ENCODE measurements at regions not wholly inside any gene's neighbourhood (a gene's known extent, or its start where the extent isn't known, plus 50 kb on each side); places are given as distances from the start of the nearest gene placed in this dataset.
"Not testable (repeated sequence)": the region's sequence is repeated elsewhere in the genome, so short reads cannot be mapped to it uniquely, and the experiment has no call there.

DNA sequence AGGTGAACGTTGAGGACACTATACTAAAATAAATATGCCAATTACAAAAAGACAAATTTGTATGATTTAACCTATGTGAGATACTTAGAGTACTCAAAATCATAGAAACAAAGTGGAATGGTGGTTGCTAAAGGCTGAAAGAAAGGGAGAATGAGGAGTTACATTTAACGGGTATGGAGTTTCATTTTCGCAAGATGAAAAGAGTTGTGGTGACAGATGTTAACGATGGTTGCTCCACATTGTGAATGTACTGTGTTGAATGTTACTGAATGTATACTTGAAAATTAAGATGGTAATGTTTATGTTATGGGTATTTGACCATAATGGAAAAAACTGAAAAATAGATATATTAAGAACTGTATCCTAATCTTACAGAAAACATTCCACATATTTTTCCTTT lies 51.3 kb upstream of the MOCS2 start:
- no peak for ATAC-seq
- Mint-ChIP-seq H3K36me3 (no peaks in the 10 kb centered on the region), H3K9me3 (no peaks in the 10 kb centered on the region), H3K27ac (no peak overlapping the region)
- no peak for DNase-seq (ENCODE audit: low spot score in 2 of 2)

DNA sequence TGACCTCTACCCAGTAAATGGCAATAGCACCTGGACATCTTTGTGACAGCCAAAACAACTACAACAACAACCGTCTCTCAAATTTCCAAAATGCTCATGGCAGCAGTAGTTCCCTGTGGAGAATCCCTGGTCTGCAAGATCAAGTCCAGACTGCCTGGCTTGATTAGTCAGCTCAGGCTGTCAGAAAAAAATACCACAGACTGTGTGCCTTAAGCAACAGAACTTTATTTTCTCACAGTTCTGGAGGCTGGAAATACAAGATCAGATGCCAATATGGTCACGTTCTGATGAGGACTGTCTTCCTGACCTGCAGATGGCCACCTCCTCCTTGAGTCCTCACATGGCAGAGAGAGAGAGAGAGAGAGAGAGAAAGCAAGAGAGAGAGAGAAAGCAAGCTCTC lies 52.3 kb upstream of the MOCS2 start:
- no peaks in the 10 kb centered on the region for H3K9me3 Mint-ChIP-seq
- no peak for ATAC-seq
- H3K27ac Mint-ChIP-seq, result no peak overlapping the region
- no peaks in the 10 kb centered on the region for H3K36me3 Mint-ChIP-seq
- DNase-seq (ENCODE audit: low spot score in 2 of 2), result no peak

DNA sequence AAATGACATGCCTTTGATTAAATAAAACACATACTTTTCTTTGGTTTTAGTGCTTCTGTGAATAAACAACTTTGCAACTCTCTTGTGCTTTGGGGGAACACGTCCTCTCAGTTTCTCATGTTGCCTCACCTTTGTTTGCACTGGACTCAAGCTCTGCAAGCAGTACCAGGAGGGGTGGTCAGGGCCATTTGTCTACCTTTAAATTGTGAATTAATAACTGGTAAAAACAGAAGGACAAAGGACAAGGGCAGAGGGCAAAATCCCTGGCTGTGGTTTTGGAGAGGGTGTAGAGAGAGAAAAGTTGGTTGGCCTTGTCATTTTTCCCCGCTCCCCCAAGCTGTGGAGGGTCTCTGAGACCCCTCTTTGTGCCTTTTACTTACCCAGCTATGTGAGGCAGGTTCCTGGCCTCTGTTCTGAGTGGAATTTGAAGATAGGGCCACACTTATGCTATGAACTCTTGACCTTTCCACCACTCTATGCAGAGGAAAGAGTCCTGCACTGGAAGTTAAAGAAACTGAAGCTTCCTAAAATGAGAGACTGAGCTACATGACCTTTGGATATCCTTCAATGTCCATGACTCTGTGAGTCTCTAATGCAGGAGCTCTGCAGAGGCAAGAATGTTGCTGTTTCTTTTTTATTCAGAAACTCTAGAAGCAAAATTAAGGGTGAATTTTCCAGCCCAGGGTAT lies 55.1 kb upstream of the MOCS2 start:
- no peaks in the 10 kb centered on the region for H3K36me3 Mint-ChIP-seq
- ATAC-seq, result no peak

DNA sequence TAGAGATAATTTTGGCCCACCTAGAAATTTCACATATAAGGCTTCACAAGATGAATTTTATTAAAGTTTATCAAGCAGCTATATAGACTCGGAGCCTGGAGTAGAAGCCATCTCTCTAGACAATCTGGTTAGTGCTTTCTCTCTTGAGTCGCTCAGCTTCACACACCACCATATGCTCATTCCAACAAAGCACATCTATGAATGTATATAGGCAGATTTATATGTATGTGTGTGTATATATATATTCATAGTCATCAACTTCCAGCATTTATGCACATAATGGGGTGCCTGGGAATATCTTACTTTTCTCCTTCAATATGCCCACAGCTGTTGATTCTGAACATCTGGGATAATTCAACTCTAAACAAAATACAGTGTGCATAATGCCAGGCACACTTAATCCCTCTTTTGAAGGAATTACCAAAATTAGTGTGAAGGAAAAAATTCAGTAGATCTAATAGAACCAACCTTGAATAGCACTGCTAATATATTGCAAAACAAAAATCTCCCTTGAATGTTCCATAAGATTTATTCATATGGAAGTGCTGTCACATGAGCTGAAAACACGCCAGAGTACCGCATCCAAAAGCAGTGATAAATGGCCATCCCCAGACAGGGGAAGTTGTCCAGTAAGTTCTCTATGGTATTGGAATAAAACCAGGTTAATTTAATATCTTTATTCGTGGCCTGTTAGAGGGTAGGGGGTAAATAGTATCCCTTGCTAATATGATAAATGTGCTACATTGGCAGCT lies 56.0 kb upstream of the MOCS2 start:
- no peak for ATAC-seq
- DNase-seq (ENCODE audit: low spot score in 2 of 2), result no peak
- Mint-ChIP-seq H3K36me3 (no peaks in the 10 kb centered on the region), H3K9me3 (no peaks in the 10 kb centered on the region), H3K27ac (no peak overlapping the region)

More for the DNA sequence above, 55.1 kb upstream of the MOCS2 start:
- DNase-seq (ENCODE audit: low spot score in 2 of 2), result no peak
- H3K27ac Mint-ChIP-seq, result no peak overlapping the region
- H3K9me3 Mint-ChIP-seq, result no peaks in the 10 kb centered on the region

DNA sequence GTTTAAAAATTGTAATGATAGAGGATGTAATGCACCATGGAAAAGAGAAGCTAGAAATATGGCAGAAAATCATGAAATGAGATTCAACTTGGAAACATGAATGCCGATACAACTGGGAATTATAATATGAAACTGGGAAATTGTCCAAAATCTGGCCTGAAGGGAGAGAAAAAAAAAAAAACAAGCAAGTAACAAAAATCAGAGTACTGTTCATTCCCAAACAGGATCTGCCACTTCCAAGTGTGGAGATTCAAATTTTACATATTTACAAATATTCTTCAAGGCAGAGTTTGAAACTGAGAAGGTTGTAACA lies 56.6 kb upstream of the MOCS2 start:
- H3K27ac Mint-ChIP-seq, result no peak overlapping the region
- ATAC-seq (no peak), DNase-seq (ENCODE audit: low spot score in 2 of 2) (no peak)
- H3K9me3 Mint-ChIP-seq, result no peaks in the 10 kb centered on the region
- H3K36me3 Mint-ChIP-seq, result no peaks in the 10 kb centered on the region

DNA sequence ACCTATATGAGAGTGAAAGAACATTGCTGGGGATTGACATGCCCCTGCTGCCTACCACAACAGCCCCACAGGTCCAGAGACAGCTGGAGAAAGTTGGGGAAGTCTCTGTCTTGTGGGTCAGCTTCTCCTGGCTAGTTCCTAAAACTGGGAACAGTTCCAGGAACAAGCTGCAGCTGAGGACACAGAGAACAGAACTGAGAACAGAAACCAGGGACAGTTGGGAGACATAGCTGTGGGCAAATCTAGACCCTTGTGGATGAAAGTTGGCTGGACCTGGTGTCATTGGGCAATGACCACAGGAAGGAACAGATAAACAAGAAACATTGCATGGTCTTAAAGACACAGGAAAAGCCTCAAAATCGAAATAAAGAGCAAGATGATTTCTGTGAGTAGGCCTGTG lies 58.3 kb upstream of the MOCS2 start:
- Mint-ChIP-seq H3K36me3 (no peaks in the 10 kb centered on the region), H3K27ac (no peak overlapping the region), H3K9me3 (no peaks in the 10 kb centered on the region)
- ATAC-seq (no peak), DNase-seq (ENCODE audit: low spot score in 2 of 2) (no peak)

DNA sequence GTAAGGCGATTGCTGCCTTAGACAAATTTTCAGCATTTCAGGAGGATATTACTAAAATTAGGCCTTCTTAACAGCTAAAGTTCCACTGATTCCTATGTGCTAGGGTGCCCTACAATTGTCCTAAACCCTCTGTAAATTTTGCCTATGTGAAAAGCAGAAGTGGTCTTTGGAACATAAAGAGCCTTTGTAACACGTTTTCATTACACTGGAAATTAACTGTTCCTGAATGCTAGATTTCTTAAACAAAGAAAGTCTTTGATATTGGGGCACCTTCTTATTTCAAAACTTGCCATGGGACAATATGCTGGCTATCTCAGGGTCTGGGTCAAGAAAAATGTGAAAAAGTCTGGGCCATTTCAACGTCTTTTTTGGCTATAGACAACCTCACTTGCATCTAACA lies 60.4 kb upstream of the MOCS2 start:
- DNase-seq (ENCODE audit: low spot score in 2 of 2) (no peak), ATAC-seq (no peak)
- H3K27ac Mint-ChIP-seq, result no peak overlapping the region
- H3K9me3 Mint-ChIP-seq, result no peaks in the 10 kb centered on the region
- H3K36me3 Mint-ChIP-seq, result no peaks in the 10 kb centered on the region

DNA sequence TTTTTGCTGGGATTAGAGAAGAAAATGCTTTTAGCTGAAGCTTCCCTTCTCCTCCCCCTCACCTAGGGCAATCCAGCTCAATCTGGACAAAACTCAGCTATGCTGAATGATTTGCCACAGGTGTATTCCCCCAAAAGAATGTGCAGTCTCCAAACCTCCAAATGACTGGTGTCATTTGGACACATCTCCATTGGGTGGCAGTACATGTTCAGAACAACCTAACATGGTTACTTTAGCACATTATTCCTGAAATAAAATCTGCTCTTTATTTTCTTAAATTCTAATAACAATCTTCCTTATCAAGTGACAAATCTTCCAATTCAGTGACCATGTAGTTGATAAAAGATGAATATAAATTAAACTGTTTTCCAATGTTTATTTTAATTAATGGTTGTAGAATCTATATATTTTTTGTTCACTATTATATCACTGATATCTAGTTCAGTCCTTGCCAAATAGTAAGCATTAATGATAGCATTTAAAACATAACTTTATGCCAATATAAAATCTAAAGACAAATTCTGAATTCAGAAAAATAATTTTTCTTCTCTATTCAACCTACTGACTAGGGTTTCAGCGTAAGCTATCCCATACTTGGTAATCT lies 61.3 kb upstream of the MOCS2 start:
- H3K27ac Mint-ChIP-seq, result no peak overlapping the region
- DNase-seq (ENCODE audit: low spot score in 2 of 2) (peak in 1 of 2 donors; percentile 7), ATAC-seq (peak in 1 of 2 donors; percentile 35)
- H3K36me3 Mint-ChIP-seq, result no peaks in the 10 kb centered on the region
- no peaks in the 10 kb centered on the region for H3K9me3 Mint-ChIP-seq

DNA sequence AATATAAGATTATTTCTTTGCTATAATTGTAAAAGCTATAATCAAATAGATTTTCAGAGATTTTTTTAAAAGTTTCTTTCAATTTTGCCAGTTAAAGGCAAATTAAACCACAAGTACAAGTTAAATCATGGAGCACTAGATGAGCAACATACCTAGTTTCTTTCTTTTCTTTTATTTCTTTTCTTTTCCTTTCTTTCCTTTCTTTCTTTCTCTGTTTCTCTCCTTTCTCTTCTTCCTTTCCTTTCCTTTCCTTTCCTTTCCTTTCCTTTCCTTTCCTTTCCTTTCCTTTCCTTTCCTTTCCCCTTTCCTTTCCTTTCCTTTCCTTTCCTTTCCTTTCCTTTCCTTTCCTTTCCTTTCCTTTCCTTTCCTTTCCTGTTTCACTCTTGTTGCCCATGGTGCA lies 62.5 kb upstream of the MOCS2 start:
- DNase-seq (ENCODE audit: low spot score in 2 of 2); H3K9me3 Mint-ChIP-seq; ATAC-seq; H3K27ac Mint-ChIP-seq; H3K36me3 Mint-ChIP-seq: not testable (repeated sequence)

DNA sequence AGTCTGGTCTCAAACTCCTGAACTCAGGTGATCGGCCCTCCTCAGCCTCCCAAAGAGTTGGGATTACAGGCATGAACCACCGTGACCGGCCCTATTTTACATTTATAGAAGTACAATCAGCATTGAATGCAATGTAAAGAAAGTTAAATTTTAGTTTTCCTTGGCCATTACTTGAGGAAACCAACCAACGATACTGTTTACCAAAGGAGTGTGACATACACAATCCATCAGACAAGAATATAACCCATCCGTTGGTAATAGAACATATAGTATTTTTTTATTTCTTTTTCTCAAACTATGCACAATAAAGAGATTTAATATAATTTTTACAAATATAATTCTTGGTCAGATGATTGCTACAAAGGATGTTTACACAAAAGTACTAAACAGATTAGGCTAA lies 63.1 kb upstream of the MOCS2 start:
- Mint-ChIP-seq H3K27ac (no peak overlapping the region), H3K36me3 (no peaks in the 10 kb centered on the region), H3K9me3 (no peaks in the 10 kb centered on the region)
- ATAC-seq (no peak), DNase-seq (ENCODE audit: low spot score in 2 of 2) (no peak)

DNA sequence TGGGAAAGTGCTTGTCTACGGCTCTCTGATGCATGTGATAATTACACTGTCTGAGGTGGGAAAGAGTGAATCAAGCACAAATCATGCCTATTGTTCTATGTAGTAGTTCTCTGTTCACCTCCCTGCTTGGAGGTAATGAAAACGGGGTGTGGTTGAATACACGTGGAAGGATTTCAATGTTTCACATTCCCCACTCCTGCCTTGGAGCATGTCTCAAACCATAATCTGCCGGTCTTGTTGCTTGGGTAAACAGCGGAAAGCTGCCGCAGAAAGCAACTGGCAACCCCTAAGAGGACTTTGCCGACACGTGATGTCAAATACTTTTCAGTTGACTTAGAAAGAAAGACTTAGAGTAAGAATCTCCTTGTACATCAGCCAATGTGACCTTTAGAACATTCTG lies 63.5 kb upstream of the MOCS2 start:
- no peak for DNase-seq (ENCODE audit: low spot score in 2 of 2)
- H3K9me3 Mint-ChIP-seq, result no peaks in the 10 kb centered on the region
- no peak for ATAC-seq
- H3K27ac Mint-ChIP-seq, result no peak overlapping the region
- H3K36me3 Mint-ChIP-seq, result no peaks in the 10 kb centered on the region

DNA sequence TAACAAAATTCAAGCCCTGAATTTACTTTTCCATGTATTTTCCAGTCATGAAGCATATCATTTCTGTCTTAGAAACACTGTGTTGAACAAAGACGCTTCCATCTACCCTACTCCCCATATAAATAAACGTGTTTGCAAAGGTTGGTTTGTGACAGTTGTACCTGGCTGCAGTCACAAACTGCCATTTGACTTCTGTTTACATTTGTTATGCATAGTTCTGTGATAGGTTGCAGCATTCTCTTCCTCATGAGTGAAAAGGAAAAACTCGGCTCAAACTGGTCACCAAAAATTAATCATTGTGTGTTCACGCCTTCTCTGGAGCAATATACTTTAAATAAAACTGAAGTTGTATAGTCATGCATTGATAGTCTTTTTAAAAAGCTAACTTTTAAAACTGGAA lies 69.3 kb upstream of the MOCS2 start:
- DNase-seq (ENCODE audit: low spot score in 2 of 2) (no peak), ATAC-seq (no peak)
- Mint-ChIP-seq H3K9me3 (no peaks in the 10 kb centered on the region), H3K27ac (no peak overlapping the region), H3K36me3 (no peaks in the 10 kb centered on the region)

DNA sequence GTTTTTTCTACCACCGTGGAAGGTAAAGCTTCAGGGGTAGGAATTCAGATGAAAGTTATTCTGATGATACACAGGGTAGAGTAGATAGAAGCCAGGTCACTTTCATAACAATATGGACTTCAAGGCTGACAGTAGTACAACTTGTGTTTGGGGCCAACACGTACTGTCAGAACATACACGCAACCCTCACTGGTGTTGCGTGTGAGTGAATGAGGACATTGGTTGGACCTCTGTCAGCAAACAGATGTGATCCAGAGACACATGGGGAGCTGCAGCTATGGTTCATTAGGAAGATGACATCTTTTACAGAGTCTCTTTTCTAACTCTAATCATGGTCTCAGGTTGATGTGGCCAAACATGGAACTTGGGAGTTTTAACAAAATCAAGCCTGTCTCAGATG lies 70.1 kb upstream of the MOCS2 start:
- ATAC-seq (no peak), DNase-seq (ENCODE audit: low spot score in 2 of 2) (no peak)
- Mint-ChIP-seq H3K27ac (no peak overlapping the region), H3K9me3 (no peaks in the 10 kb centered on the region), H3K36me3 (no peaks in the 10 kb centered on the region)

DNA sequence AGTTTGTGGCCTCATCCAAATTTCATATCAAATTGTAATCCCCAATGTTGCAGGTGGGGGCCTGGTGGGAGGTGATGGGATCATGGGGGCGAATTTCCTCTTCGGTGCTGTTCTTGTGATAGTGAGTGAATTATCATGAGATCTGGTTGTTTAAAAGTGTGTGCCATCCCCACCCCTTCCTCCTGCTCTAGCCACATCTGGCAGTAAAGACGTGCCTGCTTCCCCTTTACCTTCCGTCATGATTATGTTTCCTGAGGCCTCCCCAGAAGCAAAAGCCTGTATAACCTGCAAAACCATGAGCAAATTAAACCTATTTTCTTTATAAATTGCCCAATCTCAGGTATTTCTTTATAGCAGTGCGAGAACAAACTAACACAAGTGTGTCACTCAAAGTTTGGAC lies 71.0 kb upstream of the MOCS2 start:
- H3K9me3 Mint-ChIP-seq, result no peaks in the 10 kb centered on the region
- DNase-seq (ENCODE audit: low spot score in 2 of 2), result no peak
- no peak for ATAC-seq
- no peaks in the 10 kb centered on the region for H3K36me3 Mint-ChIP-seq
- H3K27ac Mint-ChIP-seq, result peak overlapping the region in 1 of 2 donors; percentile 46

DNA sequence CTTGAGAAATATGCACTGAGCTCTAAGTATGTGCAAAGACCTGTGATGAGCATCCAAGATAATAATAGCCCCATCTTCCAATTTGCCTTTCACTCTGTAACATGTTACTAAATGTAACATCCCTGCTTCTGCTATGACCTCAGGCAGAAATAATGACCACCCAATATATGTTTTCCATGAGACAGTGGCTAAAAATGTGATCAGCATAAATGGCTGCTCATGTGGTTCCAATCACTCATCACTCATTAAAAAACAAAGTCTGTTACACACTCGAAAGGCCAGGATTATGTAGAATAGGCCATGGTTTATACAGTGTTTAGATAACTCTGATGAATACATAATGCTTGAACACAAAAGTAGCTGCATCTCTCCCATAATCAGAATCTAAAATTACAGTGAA lies 71.4 kb upstream of the MOCS2 start:
- ATAC-seq (no peak), DNase-seq (ENCODE audit: low spot score in 2 of 2) (no peak)
- H3K27ac Mint-ChIP-seq, result no peak overlapping the region
- no peaks in the 10 kb centered on the region for H3K36me3 Mint-ChIP-seq
- H3K9me3 Mint-ChIP-seq, result no peaks in the 10 kb centered on the region

DNA sequence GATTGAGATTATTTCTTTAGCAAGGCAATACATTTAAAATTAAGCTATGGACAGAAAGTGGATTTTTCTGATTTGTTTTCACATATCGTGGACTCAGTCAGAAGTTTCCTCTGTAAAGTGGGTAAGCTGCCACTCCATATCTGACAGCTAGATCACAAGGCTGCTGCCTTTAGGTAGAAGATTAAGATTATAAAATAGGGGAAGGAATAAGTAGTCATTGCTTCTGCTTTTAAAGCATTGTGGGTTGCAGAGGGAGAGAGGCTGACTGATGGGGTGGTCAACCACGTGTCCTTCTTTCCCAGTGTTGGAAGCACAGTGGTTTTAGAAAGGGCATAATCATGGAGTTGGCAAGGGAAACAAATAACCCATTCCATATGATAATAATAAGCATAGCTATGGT lies 74.3 kb upstream of the MOCS2 start:
- no peak for ATAC-seq
- DNase-seq (ENCODE audit: low spot score in 2 of 2), result no peak
- Mint-ChIP-seq H3K36me3 (peaks cover 0 to 5% of the 10 kb centered on the region in 2 donors), H3K9me3 (peaks cover 0 to 4% of the 10 kb centered on the region in 2 donors), H3K27ac (no peak overlapping the region)

DNA sequence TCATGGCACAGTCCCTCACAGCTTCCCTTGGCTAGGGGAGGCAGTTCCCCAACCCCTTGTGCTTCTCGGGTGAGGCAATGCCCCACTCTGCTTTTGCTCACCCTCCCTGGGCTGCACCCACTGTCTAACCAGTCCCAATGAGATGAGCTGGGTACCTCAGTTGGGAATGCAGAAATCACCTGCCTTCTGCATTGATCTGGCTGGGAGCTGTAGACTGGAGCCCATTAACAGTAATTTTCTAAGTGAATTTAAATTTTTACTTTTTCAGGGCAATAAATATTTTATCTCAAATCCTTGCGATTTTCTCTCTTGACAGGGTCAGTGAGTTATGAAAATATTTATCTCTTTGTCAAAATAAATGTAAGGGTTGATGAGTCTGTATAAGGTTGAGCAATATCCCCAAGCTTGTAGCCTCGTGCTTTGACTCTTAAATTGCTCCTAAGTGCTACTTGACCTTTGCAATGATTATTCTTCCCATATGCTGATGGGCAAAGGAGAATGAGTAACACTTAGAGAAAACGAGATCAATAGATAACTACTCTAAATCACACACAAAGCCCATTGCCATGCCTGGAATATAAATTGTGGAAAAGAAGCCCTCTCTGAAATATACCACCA lies 82.1 kb upstream of the MOCS2 start:
- H3K9me3 Mint-ChIP-seq, result peaks cover 8 to 9% of the 10 kb centered on the region in 2 donors
- DNase-seq (ENCODE audit: low spot score in 2 of 2), result no peak
- ATAC-seq, result no peak
- no peak overlapping the region for H3K27ac Mint-ChIP-seq
- H3K36me3 Mint-ChIP-seq, result peaks cover 0 to 2% of the 10 kb centered on the region in 2 donors

DNA sequence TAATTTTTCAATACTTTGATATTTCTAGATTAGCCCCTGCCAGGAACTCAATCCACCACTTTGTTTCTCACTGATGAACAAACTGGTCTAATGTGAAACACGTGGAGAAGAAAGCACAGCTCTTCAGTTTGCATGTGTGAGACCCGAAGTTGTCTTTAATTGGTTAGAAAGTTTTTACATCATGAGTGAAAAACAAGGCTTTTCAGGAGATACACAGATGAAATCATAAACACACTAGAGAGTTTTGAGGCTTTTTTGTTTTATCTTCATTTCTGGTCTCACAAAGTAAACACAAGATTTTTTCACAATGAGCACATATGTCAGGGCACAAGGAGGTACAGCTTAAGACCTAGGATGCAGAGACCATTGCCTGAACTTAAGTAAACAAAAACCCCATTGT lies 84.5 kb upstream of the MOCS2 start:
- H3K27ac Mint-ChIP-seq, result no peak overlapping the region
- H3K9me3 Mint-ChIP-seq, result peaks cover 4 to 8% of the 10 kb centered on the region in 2 donors
- ATAC-seq (no peak), DNase-seq (ENCODE audit: low spot score in 2 of 2) (no peak)
- H3K36me3 Mint-ChIP-seq, result no peaks in the 10 kb centered on the region
